GM12892 (cell line): ENCODE measurements at regions not wholly inside any gene's neighbourhood (a gene's known extent, or its start where the extent isn't known, plus 50 kb on each side); places are given as distances from the start of the nearest gene placed in this dataset.

Source experiments
- POLR2A ChIP-seq: IDR thresholded peaks from 2 replicates; pipeline ENCODE4 v1.6.1; 2011; ENCODE audit warnings: low read depth, low read length, control low read depth
- POLR2AphosphoS5 ChIP-seq: IDR thresholded peaks from 2 replicates; pipeline ENCODE4 v1.6.1; 2011; ENCODE audit warnings: low read depth, low read length, control low read depth

GRCh38 chr12:87509237-87509820 lies 519.9 kb downstream of the C12orf50 start:
- no peak for TF ChIP-seq POLR2A
- no peak for TF ChIP-seq POLR2AphosphoS5
